Fibroblast of lung (primary cell): ENCODE measurements at regions not wholly inside any gene's neighbourhood (a gene's known extent, or its start where the extent isn't known, plus 50 kb on each side); places are given as distances from the start of the nearest gene placed in this dataset.

ENCODE experiments used
- DNase-seq, 2 donors: peaks; one replicate each; pipeline versions ENCODE4 v3.0.0 to v3.0.0-alpha.2; 2010; ENCODE audit warnings: low read depth in 2 of 2
- H2AFZ ChIP-seq: 2 replicates; pipeline ENCODE4 v1.5.1; 2012; ENCODE audit warnings: low read length, control low read depth, inconsistent platforms
- H3K27ac ChIP-seq: 2 replicates; pipeline ENCODE4 v1.5.1; 2011; ENCODE audit warnings: low read length, control low read depth; ENCODE audit not compliant: insufficient read depth
- H3K27me3 ChIP-seq: 2 replicates; pipeline ENCODE4 v1.5.1; 2011; ENCODE audit warnings: mild to moderate bottlenecking, low read length; ENCODE audit not compliant: control insufficient read depth, insufficient read depth
- H3K36me3 ChIP-seq: 2 replicates; pipeline ENCODE4 v1.5.1; 2011; ENCODE audit warnings: low read length; ENCODE audit not compliant: control insufficient read depth, insufficient read depth
- H3K4me1 ChIP-seq: 2 replicates; pipeline ENCODE4 v1.5.1; 2011; ENCODE audit warnings: low read length; ENCODE audit not compliant: control insufficient read depth, insufficient read depth; ENCODE audit errors: extremely low read depth
- H3K4me2 ChIP-seq: 2 replicates; pipeline ENCODE4 v1.5.1; 2011; ENCODE audit warnings: low read length, control low read depth; ENCODE audit not compliant: insufficient read depth; ENCODE audit errors: extremely low read depth
- H3K4me3 ChIP-seq, 4 experiments: fragments of 200-600 bp in 1 of 4; sonication (generic) in 1 of 4; replicated peaks in 1 of 4; 2 replicates each; pipeline ENCODE4 v1.5.1; 2011 to 2016; ENCODE audit warnings: low read length in 4 of 4, low read depth in 3 of 4, mild to moderate bottlenecking in 3 of 4, control low read depth in 2 of 4, inconsistent platforms in 1 of 4, mixed read lengths in 1 of 4; ENCODE audit not compliant: insufficient read depth in 1 of 4; ENCODE audit errors: control extremely low read depth in 1 of 4
- H3K79me2 ChIP-seq: 2 replicates; pipeline ENCODE4 v1.5.1; 2012; ENCODE audit warnings: mild to moderate bottlenecking, low read length, inconsistent platforms; ENCODE audit not compliant: control insufficient read depth, insufficient read depth
- H3K9ac ChIP-seq: 2 replicates; pipeline ENCODE4 v1.5.1; 2011; ENCODE audit warnings: mild to moderate bottlenecking, low read length, control low read depth; ENCODE audit not compliant: insufficient read depth
- H3K9me3 ChIP-seq: 2 replicates; pipeline ENCODE4 v1.5.1; 2012; ENCODE audit warnings: low read depth, low read length; ENCODE audit not compliant: control insufficient read depth, insufficient read depth
- H4K20me1 ChIP-seq: 2 replicates; pipeline ENCODE4 v1.5.1; 2011; ENCODE audit warnings: low read length; ENCODE audit not compliant: control insufficient read depth, insufficient read depth; ENCODE audit errors: extremely low read depth
- EZH2 ChIP-seq: IDR thresholded peaks from 2 replicates; pipeline ENCODE4 v1.5.1; 2012; ENCODE audit warnings: low read length, control low read depth, mild to moderate bottlenecking; ENCODE audit errors: missing control alignments
- TF ChIP-seq, protein P1 (sequence below), 2 donors: IDR thresholded peaks in 1 of 2; conservative IDR thresholded peaks in 1 of 2; 1 replicate in 1 of 2; 2 replicates in 1 of 2; pipeline ENCODE4 v1.5.1; 2011 to 2012; ENCODE audit warnings: low read length in 2 of 2, control low read depth in 1 of 2, inconsistent platforms in 1 of 2, low read depth in 1 of 2, mild to moderate bottlenecking in 1 of 2

DNA sequence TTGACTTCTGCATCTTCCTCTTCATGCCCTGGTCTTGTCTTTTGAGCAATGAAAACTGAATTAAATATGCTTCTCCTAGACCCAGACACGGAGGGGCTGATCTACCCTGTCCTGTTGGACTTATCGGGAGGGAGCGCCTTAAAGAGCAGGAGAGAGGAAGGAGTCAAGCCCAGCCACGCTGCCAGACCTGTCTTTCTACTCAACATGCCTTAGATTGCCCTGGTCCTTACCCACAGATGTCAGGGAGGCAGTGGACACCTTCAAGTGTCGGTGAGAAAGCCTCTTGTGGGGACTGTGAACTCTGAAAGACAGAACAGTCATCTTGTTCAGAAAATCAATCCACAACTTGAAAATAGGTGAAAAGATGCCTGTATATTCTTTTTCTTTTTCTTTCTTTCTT, 61.8 kb downstream of the IRAG1 start:
- H3K27ac ChIP-seq, result no peak overlapping the region
- no peaks in the 10 kb centered on the region for H3K79me2 ChIP-seq
- TF ChIP-seq, protein P1, sequence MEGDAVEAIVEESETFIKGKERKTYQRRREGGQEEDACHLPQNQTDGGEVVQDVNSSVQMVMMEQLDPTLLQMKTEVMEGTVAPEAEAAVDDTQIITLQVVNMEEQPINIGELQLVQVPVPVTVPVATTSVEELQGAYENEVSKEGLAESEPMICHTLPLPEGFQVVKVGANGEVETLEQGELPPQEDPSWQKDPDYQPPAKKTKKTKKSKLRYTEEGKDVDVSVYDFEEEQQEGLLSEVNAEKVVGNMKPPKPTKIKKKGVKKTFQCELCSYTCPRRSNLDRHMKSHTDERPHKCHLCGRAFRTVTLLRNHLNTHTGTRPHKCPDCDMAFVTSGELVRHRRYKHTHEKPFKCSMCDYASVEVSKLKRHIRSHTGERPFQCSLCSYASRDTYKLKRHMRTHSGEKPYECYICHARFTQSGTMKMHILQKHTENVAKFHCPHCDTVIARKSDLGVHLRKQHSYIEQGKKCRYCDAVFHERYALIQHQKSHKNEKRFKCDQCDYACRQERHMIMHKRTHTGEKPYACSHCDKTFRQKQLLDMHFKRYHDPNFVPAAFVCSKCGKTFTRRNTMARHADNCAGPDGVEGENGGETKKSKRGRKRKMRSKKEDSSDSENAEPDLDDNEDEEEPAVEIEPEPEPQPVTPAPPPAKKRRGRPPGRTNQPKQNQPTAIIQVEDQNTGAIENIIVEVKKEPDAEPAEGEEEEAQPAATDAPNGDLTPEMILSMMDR (conservative IDR thresholded peaks at IDR 0.05 in 1 of 2, IDR thresholded peaks at IDR 0.05 in 1 of 2; ENCODE audit: low read depth in 1 of 2, low read length in 2 of 2), result no peak
- TF ChIP-seq EZH2, result no peak
- no peak overlapping the region for H3K4me3 ChIP-seq
- H3K9me3 ChIP-seq, result no peaks in the 10 kb centered on the region
- DNase-seq, result no peak
- no peak overlapping the region for H2AFZ ChIP-seq
- H3K4me2 ChIP-seq, result no peak overlapping the region
- H3K4me1 ChIP-seq, result no peaks in the 10 kb centered on the region
- peaks cover 8% of the 10 kb centered on the region for H3K36me3 ChIP-seq
- no peaks in the 10 kb centered on the region for H4K20me1 ChIP-seq
- H3K9ac ChIP-seq, result no peak overlapping the region
- no peaks in the 10 kb centered on the region for H3K27me3 ChIP-seq

DNA sequence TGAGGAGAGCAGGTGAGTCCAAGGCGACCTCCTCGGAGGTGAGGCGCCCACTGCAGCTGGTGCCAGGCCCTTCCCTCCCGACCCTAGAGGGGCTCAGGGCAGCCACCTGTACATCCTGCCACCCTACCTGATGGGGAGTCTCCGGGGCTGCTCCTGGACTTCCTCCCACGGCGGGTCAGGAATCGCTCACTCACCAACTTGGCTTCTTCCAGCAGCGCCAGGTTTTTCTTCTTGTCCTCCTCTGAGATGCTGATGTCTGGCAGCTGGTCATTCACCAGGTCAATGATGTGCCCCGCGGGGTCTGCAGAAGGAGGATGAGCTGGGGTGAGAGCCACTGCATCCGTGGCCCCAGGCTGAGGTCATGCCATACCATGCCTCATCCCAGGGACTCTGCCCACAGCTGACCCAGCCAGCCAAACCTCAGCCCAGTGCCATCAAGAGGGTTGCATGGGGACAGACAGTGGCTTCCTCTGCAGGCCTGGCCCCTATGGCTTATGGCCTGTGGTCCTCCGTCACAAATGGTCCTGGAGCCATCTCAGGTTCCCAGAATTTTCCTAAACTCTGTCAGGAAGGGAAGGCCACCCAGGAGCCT, 61.0 kb upstream of the LYVE1 start:
- Histone ChIP-seq H3K4me2 (no peak overlapping the region), H3K79me2 (no peaks in the 10 kb centered on the region), H3K27me3 (no peaks in the 10 kb centered on the region), H3K9me3 (no peaks in the 10 kb centered on the region), H3K4me1 (no peaks in the 10 kb centered on the region), H3K9ac (no peak overlapping the region), H2AFZ (no peak overlapping the region), H4K20me1 (no peaks in the 10 kb centered on the region), H3K36me3 (peaks cover 11% of the 10 kb centered on the region), H3K4me3 (no peak overlapping the region), H3K27ac (no peak overlapping the region)
- TF ChIP-seq, protein P1 (conservative IDR thresholded peaks at IDR 0.05 in 1 of 2, IDR thresholded peaks at IDR 0.05 in 1 of 2; ENCODE audit: low read depth in 1 of 2, low read length in 2 of 2), result no peak
- TF ChIP-seq EZH2, result no peak
- no peak for DNase-seq

DNA sequence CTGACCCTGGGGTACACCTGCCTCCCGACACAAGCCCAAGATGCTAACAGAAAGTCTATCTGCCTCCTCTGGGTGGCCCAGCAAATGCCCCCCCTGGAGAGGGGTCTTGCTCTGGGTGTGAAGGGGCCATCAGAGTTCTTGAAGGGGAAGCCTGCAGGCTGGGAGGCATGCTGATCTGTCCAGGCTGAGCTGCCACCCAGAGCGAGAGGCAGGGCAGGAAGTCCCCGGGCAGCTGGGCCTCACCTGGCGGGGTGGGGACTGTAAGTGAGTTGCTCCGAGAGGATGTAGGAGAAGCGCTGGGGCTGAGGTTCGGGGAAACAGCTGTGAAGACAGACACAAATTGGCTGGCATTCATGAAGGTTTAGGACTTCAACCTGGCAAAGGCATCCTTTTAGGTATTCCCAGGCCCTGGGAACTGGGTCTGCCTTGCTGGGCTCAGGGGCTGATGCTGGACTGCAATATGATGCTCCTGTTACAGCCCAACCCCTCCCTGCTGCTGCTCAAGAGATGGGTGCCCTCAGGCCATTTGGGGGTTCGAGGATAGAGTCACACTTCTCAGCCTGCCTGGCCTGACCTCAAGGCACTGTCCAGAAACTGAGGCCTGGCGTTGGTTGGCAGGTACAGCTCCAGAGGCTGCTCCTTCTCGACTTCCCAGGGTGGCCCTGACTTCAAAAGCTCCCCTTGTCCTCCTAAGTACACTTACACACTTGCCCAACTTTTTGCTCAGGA, 60.2 kb upstream of the LYVE1 start:
- H3K79me2 ChIP-seq, result no peaks in the 10 kb centered on the region
- no peaks in the 10 kb centered on the region for H3K9me3 ChIP-seq
- H3K4me1 ChIP-seq, result no peaks in the 10 kb centered on the region
- no peak overlapping the region for H3K27ac ChIP-seq
- H3K9ac ChIP-seq, result no peak overlapping the region
- H3K4me2 ChIP-seq, result no peak overlapping the region
- H4K20me1 ChIP-seq, result no peaks in the 10 kb centered on the region
- no peak overlapping the region for H3K4me3 ChIP-seq
- H3K27me3 ChIP-seq, result no peaks in the 10 kb centered on the region
- H3K36me3 ChIP-seq, result peaks cover 12% of the 10 kb centered on the region
- TF ChIP-seq, protein P1 (conservative IDR thresholded peaks at IDR 0.05 in 1 of 2, IDR thresholded peaks at IDR 0.05 in 1 of 2; ENCODE audit: low read depth in 1 of 2, low read length in 2 of 2), result no peak
- TF ChIP-seq EZH2, result no peak
- DNase-seq, result no peak
- H2AFZ ChIP-seq, result no peak overlapping the region
